ENCODE measurements at regions not wholly inside any gene's neighbourhood (a gene's known extent, or its start where the extent isn't known, plus 50 kb on each side); places are given as distances from the start of the nearest gene placed in this dataset.

GRCh38 chr5:21159510-21160059, 1171.6 kb upstream of the CDH18 start:
- TF ChIP-seq CTCF (IDR thresholded peaks at IDR 0.05; ENCODE audit: borderline replicate concordance, extremely low read depth, low read length, poor library complexity, severe bottlenecking) (no peak), EZH2 (IDR thresholded peaks at IDR 0.05; ENCODE audit: borderline replicate concordance, low read depth, low read length, severe bottlenecking) (no peak)

Data from DND-41 (cell line).